GM19455 (cell line): ENCODE measurements at regions not wholly inside any gene's neighbourhood (a gene's known extent, or its start where the extent isn't known, plus 50 kb on each side); places are given as distances from the start of the nearest gene placed in this dataset.

Source experiments
- ATAC-seq: cut with Tn5 transposase; IDR thresholded peaks from one replicate; pipeline ENCODE4 v1.9.1; 2021; ENCODE audit not compliant: unreplicated experiment

- ATAC-seq, result no peak
These were observed 154.7 kb downstream of the KTN1 start for GRCh38 chr14:55734731-55735130.

- ATAC-seq, result no peak
These were observed 160.1 kb downstream of the KTN1 start for GRCh38 chr14:55739967-55740648.

- no peak for ATAC-seq
These were observed 160.6 kb downstream of the KTN1 start for GRCh38 chr14:55740649-55740989.

GRCh38 chr14:55741240-55741639 lies 161.2 kb downstream of the KTN1 start:
- no peak for ATAC-seq

- ATAC-seq, result no peak
These were observed 163.5 kb downstream of the KTN1 start for GRCh38 chr14:55743551-55743950.

GRCh38 chr14:55744321-55744720 lies 164.3 kb downstream of the KTN1 start:
- no peak for ATAC-seq

GRCh38 chr14:55745906-55746305 lies 165.9 kb downstream of the KTN1 start:
- ATAC-seq, result no peak

- no peak for ATAC-seq
These were observed 166.6 kb downstream of the KTN1 start for GRCh38 chr14:55746558-55746957.

GRCh38 chr14:55747186-55747585 lies 167.2 kb downstream of the KTN1 start:
- no peak for ATAC-seq

GRCh38 chr14:55749201-55749812 lies 169.3 kb downstream of the KTN1 start:
- ATAC-seq, result no peak

- ATAC-seq, result no peak
These were observed 169.9 kb downstream of the KTN1 start for GRCh38 chr14:55749946-55750345.

GRCh38 chr14:55752580-55753390 lies 172.8 kb downstream of the KTN1 start:
- ATAC-seq, result no peak

GRCh38 chr14:55754471-55754870 lies 174.5 kb downstream of the KTN1 start:
- ATAC-seq, result no peak

GRCh38 chr14:55754871-55755270 lies 174.9 kb downstream of the KTN1 start:
- no peak for ATAC-seq

GRCh38 chr14:55756078-55756477 lies 176.1 kb downstream of the KTN1 start:
- ATAC-seq, result no peak

GRCh38 chr14:55756557-55756956 lies 176.6 kb downstream of the KTN1 start:
- ATAC-seq, result no peak

- no peak for ATAC-seq
These were observed 178.8 kb downstream of the KTN1 start for GRCh38 chr14:55758796-55759195.

- ATAC-seq, result no peak
These were observed 181.0 kb downstream of the KTN1 start for GRCh38 chr14:55760789-55761566.

- ATAC-seq, result no peak
These were observed 181.6 kb downstream of the KTN1 start for GRCh38 chr14:55761651-55762050.

GRCh38 chr14:55762595-55763232 lies 182.7 kb downstream of the KTN1 start:
- no peak for ATAC-seq

GRCh38 chr14:55764784-55765183 lies 184.8 kb downstream of the KTN1 start:
- no peak for ATAC-seq
